SK-N-SH (cell line): ENCODE measurements at regions not wholly inside any gene's neighbourhood (a gene's known extent, or its start where the extent isn't known, plus 50 kb on each side); places are given as distances from the start of the nearest gene placed in this dataset.

Experiments
- CTCF ChIA-PET: fragments of 300-600, 350-600 bp; formaldehyde crosslinking; extraction: SDS; loops from one replicate; lab custom pipeline; 2021; lab: Yijun Ruan, JAX
- POLR2A ChIA-PET: fragments of 350-600 bp; sonication (Branson Sonifier 250); formaldehyde crosslinking; extraction: SDS; loops from one replicate; lab custom pipeline; 2020; ENCODE audit warnings: antibody characterized with exemption, inconsistent platforms; lab: Yijun Ruan, JAX
- DNase-seq: peaks from one replicate; pipeline ENCODE4 v3.0.0; 2012
- H2AFZ ChIP-seq: fragments of 200-600 bp; sonication (generic); 2 replicates; pipeline ENCODE4 v1.8.1; 2016; ENCODE audit warnings: antibody characterized with exemption, mild to moderate bottlenecking, low read depth
- H3F3A ChIP-seq: fragments of 200-600 bp; sonication (generic); replicated peaks from 2 replicates; pipeline ENCODE3; 2016; ENCODE audit warnings: antibody characterized with exemption, mild to moderate bottlenecking; ENCODE audit not compliant: insufficient read depth
- H3K27ac ChIP-seq, 2 experiments: fragments of 200-500 bp in 1 of 2; fragments of 200-600 bp in 1 of 2; sonication (Bioruptor generic) in 1 of 2; sonication (generic), shearing (Covaris generic) in 1 of 2; 2 replicates each; pipeline versions ENCODE4 v1.5.1 to v1.6.1; 2014 to 2016; ENCODE audit warnings: low read depth in 2 of 2, inconsistent platforms in 1 of 2, low read length in 1 of 2, mild to moderate bottlenecking in 1 of 2, mixed read lengths in 1 of 2
- H3K27me3 ChIP-seq: fragments of 200-600 bp; sonication (generic), shearing (Covaris generic); 2 replicates; pipeline ENCODE4 v1.6.1; 2016; ENCODE audit warnings: mixed run types; ENCODE audit not compliant: insufficient read depth
- H3K36me3 ChIP-seq, 2 experiments: fragments of 200-500 bp in 1 of 2; fragments of 200-600 bp in 1 of 2; sonication (Bioruptor generic) in 1 of 2; sonication (generic) in 1 of 2; replicated peaks in 1 of 2; 2 replicates each; pipeline versions ENCODE3 to v1.5.1; 2014 to 2016; ENCODE audit warnings: low read length in 1 of 2, mild to moderate bottlenecking in 1 of 2; ENCODE audit not compliant: insufficient read depth in 2 of 2, control insufficient read depth in 1 of 2
- H3K4me1 ChIP-seq, 2 experiments: fragments of 200-500 bp in 1 of 2; fragments of 200-600 bp in 1 of 2; sonication (Bioruptor generic) in 1 of 2; sonication (generic), shearing (Covaris generic) in 1 of 2; 2 replicates each; pipeline versions ENCODE4 v1.5.1 to v1.6.1; 2014 to 2016; ENCODE audit warnings: low read depth in 1 of 2, low read length in 1 of 2, mixed run types in 1 of 2; ENCODE audit not compliant: insufficient read depth in 2 of 2, control insufficient read depth in 1 of 2
- H3K4me2 ChIP-seq: fragments of 200-600 bp; sonication (generic), shearing (Covaris generic); 2 replicates; pipeline ENCODE4 v1.6.1; 2017; ENCODE audit warnings: mixed run types
- H3K4me3 ChIP-seq, 2 experiments: fragments of 200-500 bp in 1 of 2; fragments of 200-600 bp in 1 of 2; sonication (Bioruptor generic) in 1 of 2; sonication (generic), shearing (Covaris generic) in 1 of 2; 2 replicates each; pipeline versions ENCODE4 v1.5.1 to v1.8.1; 2014 to 2016; ENCODE audit warnings: low read depth in 2 of 2, inconsistent platforms in 1 of 2, low read length in 1 of 2, mild to moderate bottlenecking in 1 of 2, mixed read lengths in 1 of 2, moderate library complexity in 1 of 2
- H3K79me2 ChIP-seq: fragments of 200-600 bp; sonication (generic); 2 replicates; pipeline ENCODE4 v1.8.1; 2017; ENCODE audit warnings: mild to moderate bottlenecking; ENCODE audit not compliant: insufficient read depth
- H3K9ac ChIP-seq: fragments of 200-600 bp; sonication (generic); 2 replicates; pipeline ENCODE4 v1.6.1; 2017; ENCODE audit warnings: mixed run types
- H3K9me2 ChIP-seq: fragments of 200-600 bp; sonication (generic); 2 replicates; pipeline ENCODE4 v1.6.1; 2017; ENCODE audit warnings: mixed run types
- H3K9me3 ChIP-seq: fragments of 200-600 bp; sonication (generic); 2 replicates; pipeline ENCODE4 v1.6.1; 2017; ENCODE audit warnings: mixed run types, mild to moderate bottlenecking, moderate library complexity
- H4K20me1 ChIP-seq: fragments of 200-600 bp; sonication (generic); 2 replicates; pipeline ENCODE4 v1.6.1; 2017; ENCODE audit warnings: mild to moderate bottlenecking, mixed run types; ENCODE audit not compliant: insufficient read depth
- CHD2 ChIP-seq: fragments of 150-350 bp; IDR thresholded peaks from 2 replicates; pipeline ENCODE4 v1.6.1; 2018; ENCODE audit warnings: low read length; ENCODE audit not compliant: partially characterized antibody
- EP300 ChIP-seq, 2 experiments: IDR thresholded peaks; 2 replicates each; pipeline versions ENCODE4 v1.4.0 to v1.6.1; 2012; ENCODE audit warnings: borderline replicate concordance in 1 of 2, low read depth in 1 of 2, low read length in 1 of 2
- FOSL2 ChIP-seq: IDR thresholded peaks from 2 replicates; pipeline ENCODE4 v1.4.0; 2012; ENCODE audit warnings: low read depth, mild to moderate bottlenecking, moderate library complexity, borderline replicate concordance
- FOXJ3 ChIP-seq: sonication (generic); formaldehyde crosslinking; IDR thresholded peaks from 2 replicates; pipeline ENCODE4 v1.5.1; 2020; ENCODE audit warnings: mild to moderate bottlenecking, missing genetic modification reagents
- FOXM1 ChIP-seq: IDR thresholded peaks from 2 replicates; pipeline ENCODE4 v1.4.0; 2012; ENCODE audit warnings: low read depth, mild to moderate bottlenecking
- GABPA ChIP-seq: IDR thresholded peaks from 2 replicates; pipeline ENCODE4 v1.4.0; 2012; ENCODE audit warnings: low read depth, mild to moderate bottlenecking
- IRF3 ChIP-seq: fragments of 150-350 bp; IDR thresholded peaks from 2 replicates; pipeline ENCODE4 v1.6.1; 2016; ENCODE audit warnings: mild to moderate bottlenecking, low read depth, low read length
- MEF2A ChIP-seq: IDR thresholded peaks from 2 replicates; pipeline ENCODE4 v1.4.0; 2012; ENCODE audit warnings: low read depth, borderline replicate concordance
- MXI1 ChIP-seq: IDR thresholded peaks from 2 replicates; pipeline ENCODE4 v1.6.1; 2012; ENCODE audit warnings: mild to moderate bottlenecking, low read depth, low read length, improper control_type of control experiment
- NRF1 ChIP-seq: IDR thresholded peaks from 2 replicates; pipeline ENCODE4 v1.6.1; 2012; ENCODE audit warnings: low read depth, mild to moderate bottlenecking, low read length
- POLR2AphosphoS5 ChIP-seq: IDR thresholded peaks from 2 replicates; pipeline ENCODE4 v1.6.1; 2012; ENCODE audit warnings: low read depth, low read length
- RAD21 ChIP-seq: IDR thresholded peaks from 2 replicates; pipeline ENCODE4 v1.6.1; 2012; ENCODE audit warnings: mild to moderate bottlenecking, low read length
- RCOR1 ChIP-seq: fragments of 150-350 bp; IDR thresholded peaks from 2 replicates; pipeline ENCODE4 v1.6.1; 2017; ENCODE audit warnings: antibody characterized with exemption, low read length
- RXRA ChIP-seq: IDR thresholded peaks from 2 replicates; pipeline ENCODE4 v1.4.0; 2012; ENCODE audit warnings: low read depth, mild to moderate bottlenecking, borderline replicate concordance
- SIN3A ChIP-seq: IDR thresholded peaks from 2 replicates; pipeline ENCODE4 v1.6.1; 2012; ENCODE audit warnings: low read depth, mild to moderate bottlenecking, low read length, moderate library complexity, borderline replicate concordance
- TEAD4 ChIP-seq: IDR thresholded peaks from 2 replicates; pipeline ENCODE4 v1.4.0; 2012; ENCODE audit warnings: mild to moderate bottlenecking, borderline replicate concordance; ENCODE audit not compliant: insufficient read depth
- YY1 ChIP-seq: IDR thresholded peaks from 2 replicates; pipeline ENCODE4 v1.4.0; 2012; ENCODE audit warnings: low read depth, mild to moderate bottlenecking
- WGBS: methylation state at CpG from one replicate; pipeline ENCODE4 v1.1.6; 2017; ENCODE audit warnings: low lambda C conversion rate; 5-methylcytosine and 5-hydroxymethylcytosine counted together
- TF ChIP-seq, protein P1 (sequence below): IDR thresholded peaks from 2 replicates; pipeline ENCODE4 v1.4.0; 2012; ENCODE audit warnings: low read depth, borderline replicate concordance
- TF ChIP-seq, protein P2 (sequence below): fragments of 200-600 bp; sonication (generic); IDR thresholded peaks from 2 replicates; pipeline ENCODE4 v1.6.1; 2017; ENCODE audit warnings: antibody characterized with exemption, mild to moderate bottlenecking, moderate library complexity
- TF ChIP-seq, protein P3 (sequence below): IDR thresholded peaks from 2 replicates; pipeline ENCODE4 v1.4.0; 2012; ENCODE audit warnings: low read depth, borderline replicate concordance
- TF ChIP-seq, protein P4 (sequence below): fragments of 150-350 bp; IDR thresholded peaks from 2 replicates; pipeline ENCODE4 v1.6.1; 2017; ENCODE audit warnings: antibody characterized with exemption, low read length, low read depth, borderline replicate concordance
- TF ChIP-seq, protein P5 (sequence below): IDR thresholded peaks from 2 replicates; pipeline ENCODE4; 2012

- H3K79me2 ChIP-seq, result no peaks in the 10 kb centered on the region
- H4K20me1 ChIP-seq, result no peaks in the 10 kb centered on the region
- H3K27me3 ChIP-seq, result no peaks in the 10 kb centered on the region
- H2AFZ ChIP-seq, result no peak overlapping the region
- WGBS, result 42% methylated on average over 7 of the region's 10 CpGs
- no peak overlapping the region for H3K9ac ChIP-seq
- DNase-seq, result no peak
- ChIA-PET CTCF (interaction anchor here (0.6 kb wide), 1 partner anchor 244 kb away, joined by 3 read pairs; no protein-coding TSS in a partner anchor), POLR2A (no interaction called here)
- no peak overlapping the region for H3K27ac ChIP-seq
- no peak for TF ChIP-seq FOXM1
- TF ChIP-seq, protein P1, sequence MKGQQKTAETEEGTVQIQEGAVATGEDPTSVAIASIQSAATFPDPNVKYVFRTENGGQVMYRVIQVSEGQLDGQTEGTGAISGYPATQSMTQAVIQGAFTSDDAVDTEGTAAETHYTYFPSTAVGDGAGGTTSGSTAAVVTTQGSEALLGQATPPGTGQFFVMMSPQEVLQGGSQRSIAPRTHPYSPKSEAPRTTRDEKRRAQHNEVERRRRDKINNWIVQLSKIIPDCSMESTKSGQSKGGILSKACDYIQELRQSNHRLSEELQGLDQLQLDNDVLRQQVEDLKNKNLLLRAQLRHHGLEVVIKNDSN, result no peak
- no peak overlapping the region for H3K4me3 ChIP-seq
- no peaks in the 10 kb centered on the region for H3K4me1 ChIP-seq
- no peak overlapping the region for H3K4me2 ChIP-seq
- no peaks in the 10 kb centered on the region for H3F3A ChIP-seq
- H3K9me3 ChIP-seq, result no peaks in the 10 kb centered on the region
- H3K9me2 ChIP-seq, result no peaks in the 10 kb centered on the region
- no peaks in the 10 kb centered on the region for H3K36me3 ChIP-seq
Observed at GRCh38 chr3:94873751-94874150, 810.9 kb downstream of the NSUN3 start.

- Histone ChIP-seq H3K4me3 (no peak overlapping the region), H3F3A (no peaks in the 10 kb centered on the region), H3K9ac (no peak overlapping the region), H3K36me3 (no peaks in the 10 kb centered on the region), H3K79me2 (no peaks in the 10 kb centered on the region), H3K27me3 (no peaks in the 10 kb centered on the region), H4K20me1 (no peaks in the 10 kb centered on the region), H3K4me1 (no peaks in the 10 kb centered on the region), H3K9me3 (no peaks in the 10 kb centered on the region), H3K9me2 (no peaks in the 10 kb centered on the region), H3K4me2 (no peak overlapping the region), H3K27ac (no peak overlapping the region), H2AFZ (no peak overlapping the region)
- POLR2A ChIA-PET, result no interaction called here
- DNase-seq, result no peak
- CTCF ChIA-PET, result no interaction called here
- WGBS, result no CpG with 5 or more reads among the region's 1 CpG
- no peak for TF ChIP-seq FOSL2
- TF ChIP-seq RAD21, result no peak
- no peak for TF ChIP-seq TEAD4
- no peak for TF ChIP-seq FOXJ3 (CRISPR knock-in tag)
- TF ChIP-seq GABPA, result no peak
- TF ChIP-seq, protein P2, sequence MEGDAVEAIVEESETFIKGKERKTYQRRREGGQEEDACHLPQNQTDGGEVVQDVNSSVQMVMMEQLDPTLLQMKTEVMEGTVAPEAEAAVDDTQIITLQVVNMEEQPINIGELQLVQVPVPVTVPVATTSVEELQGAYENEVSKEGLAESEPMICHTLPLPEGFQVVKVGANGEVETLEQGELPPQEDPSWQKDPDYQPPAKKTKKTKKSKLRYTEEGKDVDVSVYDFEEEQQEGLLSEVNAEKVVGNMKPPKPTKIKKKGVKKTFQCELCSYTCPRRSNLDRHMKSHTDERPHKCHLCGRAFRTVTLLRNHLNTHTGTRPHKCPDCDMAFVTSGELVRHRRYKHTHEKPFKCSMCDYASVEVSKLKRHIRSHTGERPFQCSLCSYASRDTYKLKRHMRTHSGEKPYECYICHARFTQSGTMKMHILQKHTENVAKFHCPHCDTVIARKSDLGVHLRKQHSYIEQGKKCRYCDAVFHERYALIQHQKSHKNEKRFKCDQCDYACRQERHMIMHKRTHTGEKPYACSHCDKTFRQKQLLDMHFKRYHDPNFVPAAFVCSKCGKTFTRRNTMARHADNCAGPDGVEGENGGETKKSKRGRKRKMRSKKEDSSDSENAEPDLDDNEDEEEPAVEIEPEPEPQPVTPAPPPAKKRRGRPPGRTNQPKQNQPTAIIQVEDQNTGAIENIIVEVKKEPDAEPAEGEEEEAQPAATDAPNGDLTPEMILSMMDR, result no peak
- TF ChIP-seq MEF2A, result no peak
- no peak for TF ChIP-seq MXI1
- TF ChIP-seq, protein P3, sequence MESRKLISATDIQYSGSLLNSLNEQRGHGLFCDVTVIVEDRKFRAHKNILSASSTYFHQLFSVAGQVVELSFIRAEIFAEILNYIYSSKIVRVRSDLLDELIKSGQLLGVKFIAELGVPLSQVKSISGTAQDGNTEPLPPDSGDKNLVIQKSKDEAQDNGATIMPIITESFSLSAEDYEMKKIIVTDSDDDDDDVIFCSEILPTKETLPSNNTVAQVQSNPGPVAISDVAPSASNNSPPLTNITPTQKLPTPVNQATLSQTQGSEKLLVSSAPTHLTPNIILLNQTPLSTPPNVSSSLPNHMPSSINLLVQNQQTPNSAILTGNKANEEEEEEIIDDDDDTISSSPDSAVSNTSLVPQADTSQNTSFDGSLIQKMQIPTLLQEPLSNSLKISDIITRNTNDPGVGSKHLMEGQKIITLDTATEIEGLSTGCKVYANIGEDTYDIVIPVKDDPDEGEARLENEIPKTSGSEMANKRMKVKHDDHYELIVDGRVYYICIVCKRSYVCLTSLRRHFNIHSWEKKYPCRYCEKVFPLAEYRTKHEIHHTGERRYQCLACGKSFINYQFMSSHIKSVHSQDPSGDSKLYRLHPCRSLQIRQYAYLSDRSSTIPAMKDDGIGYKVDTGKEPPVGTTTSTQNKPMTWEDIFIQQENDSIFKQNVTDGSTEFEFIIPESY, result no peak
- TF ChIP-seq EP300 (IDR thresholded peaks at IDR 0.05; ENCODE audit: borderline replicate concordance in 1 of 2, low read depth in 1 of 2, low read length in 1 of 2), result no peak
- no peak for TF ChIP-seq SIN3A
- no peak for TF ChIP-seq RXRA
- no peak for TF ChIP-seq YY1
- TF ChIP-seq NRF1, result no peak
- no peak for TF ChIP-seq IRF3
- TF ChIP-seq, protein P4, sequence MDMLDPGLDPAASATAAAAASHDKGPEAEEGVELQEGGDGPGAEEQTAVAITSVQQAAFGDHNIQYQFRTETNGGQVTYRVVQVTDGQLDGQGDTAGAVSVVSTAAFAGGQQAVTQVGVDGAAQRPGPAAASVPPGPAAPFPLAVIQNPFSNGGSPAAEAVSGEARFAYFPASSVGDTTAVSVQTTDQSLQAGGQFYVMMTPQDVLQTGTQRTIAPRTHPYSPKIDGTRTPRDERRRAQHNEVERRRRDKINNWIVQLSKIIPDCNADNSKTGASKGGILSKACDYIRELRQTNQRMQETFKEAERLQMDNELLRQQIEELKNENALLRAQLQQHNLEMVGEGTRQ, result no peak
- no peak for TF ChIP-seq CHD2
- no peak for TF ChIP-seq POLR2AphosphoS5
- TF ChIP-seq RCOR1, result no peak
- TF ChIP-seq, protein P5, sequence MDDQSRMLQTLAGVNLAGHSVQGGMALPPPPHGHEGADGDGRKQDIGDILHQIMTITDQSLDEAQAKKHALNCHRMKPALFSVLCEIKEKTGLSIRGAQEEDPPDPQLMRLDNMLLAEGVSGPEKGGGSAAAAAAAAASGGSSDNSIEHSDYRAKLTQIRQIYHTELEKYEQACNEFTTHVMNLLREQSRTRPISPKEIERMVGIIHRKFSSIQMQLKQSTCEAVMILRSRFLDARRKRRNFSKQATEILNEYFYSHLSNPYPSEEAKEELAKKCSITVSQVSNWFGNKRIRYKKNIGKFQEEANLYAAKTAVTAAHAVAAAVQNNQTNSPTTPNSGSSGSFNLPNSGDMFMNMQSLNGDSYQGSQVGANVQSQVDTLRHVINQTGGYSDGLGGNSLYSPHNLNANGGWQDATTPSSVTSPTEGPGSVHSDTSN, result no peak
Observed at GRCh38 chr3:94875149-94875548, 812.3 kb downstream of the NSUN3 start.
